IMR-90 (cell line): ENCODE measurements at regions not wholly inside any gene's neighbourhood (a gene's known extent, or its start where the extent isn't known, plus 50 kb on each side); places are given as distances from the start of the nearest gene placed in this dataset.

ENCODE experiments used
- ATAC-seq: fragments of 200-7000 bp; cut with Tn5 transposase; 2 replicates; pipeline ENCODE4 v1.9.1; 2020; ENCODE audit warnings: low read depth, mild to moderate bottlenecking, moderate library complexity
- BruUV-seq: library from RNA; stranded (reverse); fragments of 400-500 nt; replicated peaks from 2 replicates; lab custom pipeline; 2021; lab: Mats Ljungman, UMichigan
- CTCF ChIA-PET: fragments of 300-600 bp; formaldehyde crosslinking; extraction: SDS; loops from one replicate; lab custom pipeline; 2021; ENCODE audit warnings: antibody characterized with exemption; lab: Yijun Ruan, JAX
- POLR2A ChIA-PET: fragments of 300-600 bp; sonication (Branson Sonifier 250); formaldehyde crosslinking; loops from one replicate; lab custom pipeline; 2022; ENCODE audit warnings: antibody characterized with exemption; ENCODE audit not compliant: unreplicated experiment; lab: Charles Lee
- DNase-seq: peaks from one replicate; pipeline ENCODE4 v3.0.0; 2013
- H2AFZ ChIP-seq: replicated peaks from 2 replicates; pipeline ENCODE3; 2013; ENCODE audit warnings: low read length, mild to moderate bottlenecking; ENCODE audit not compliant: poor library complexity
- H2AK5ac ChIP-seq: 2 replicates; pipeline ENCODE4 v1.6.1; 2013; ENCODE audit warnings: low read depth, low read length, inconsistent platforms
- H2AK9ac ChIP-seq: replicated peaks from 2 replicates; pipeline ENCODE3; 2013; ENCODE audit warnings: mild to moderate bottlenecking, low read depth, low read length, moderate library complexity; ENCODE audit not compliant: poor library complexity
- H2BK120ac ChIP-seq: 2 replicates; pipeline ENCODE4 v1.6.1; 2013; ENCODE audit warnings: low read depth, low read length, inconsistent platforms
- H2BK15ac ChIP-seq: 3 replicates; pipeline ENCODE4 v1.6.1; 2013; ENCODE audit warnings: low read depth, low read length, inconsistent platforms
- H2BK20ac ChIP-seq: 2 replicates; pipeline ENCODE4 v1.6.1; 2013; ENCODE audit warnings: low read depth, mild to moderate bottlenecking, inconsistent platforms, low read length, moderate library complexity
- H2BK5ac ChIP-seq: 2 replicates; pipeline ENCODE4 v1.6.1; 2013; ENCODE audit warnings: mild to moderate bottlenecking, low read depth, low read length, inconsistent platforms; ENCODE audit not compliant: poor library complexity, severe bottlenecking
- H3K14ac ChIP-seq: replicated peaks from 2 replicates; pipeline ENCODE4 v1.6.1; 2013; ENCODE audit warnings: low read depth, low read length, inconsistent platforms
- H3K18ac ChIP-seq: 2 replicates; pipeline ENCODE4 v1.6.1; 2013; ENCODE audit warnings: low read depth, low read length, control low read depth
- H3K23ac ChIP-seq: 2 replicates; pipeline ENCODE4 v1.6.1; 2013; ENCODE audit warnings: low read depth, low read length, inconsistent platforms
- H3K27ac ChIP-seq: 2 replicates; pipeline ENCODE4 v1.5.1; 2013; ENCODE audit warnings: mild to moderate bottlenecking, control low read depth, low read length; ENCODE audit not compliant: insufficient read depth
- H3K27me3 ChIP-seq: 2 replicates; pipeline ENCODE4 v1.6.1; 2013; ENCODE audit warnings: low read length; ENCODE audit not compliant: control insufficient read depth, insufficient read depth
- H3K36me3 ChIP-seq: 2 replicates; pipeline ENCODE4 v1.6.1; 2013; ENCODE audit warnings: low read length, mixed read lengths; ENCODE audit not compliant: control insufficient read depth, insufficient read depth
- H3K4ac ChIP-seq: 2 replicates; pipeline ENCODE4 v1.6.1; 2013; ENCODE audit warnings: low read depth, low read length, inconsistent platforms
- H3K4me1 ChIP-seq: 2 replicates; pipeline ENCODE4 v1.6.1; 2013; ENCODE audit warnings: low read length, mixed read lengths; ENCODE audit not compliant: control insufficient read depth, insufficient read depth
- H3K4me2 ChIP-seq: 2 replicates; pipeline ENCODE4 v1.6.1; 2013; ENCODE audit warnings: low read depth, mild to moderate bottlenecking, control low read depth, low read length, moderate library complexity
- H3K4me3 ChIP-seq: 2 replicates; pipeline ENCODE4 v1.5.1; 2013; ENCODE audit warnings: low read depth, mild to moderate bottlenecking, control low read depth, low read length, moderate library complexity; ENCODE audit not compliant: insufficient read depth
- H3K56ac ChIP-seq: 2 replicates; pipeline ENCODE4 v1.6.1; 2013; ENCODE audit warnings: low read length, inconsistent platforms; ENCODE audit not compliant: insufficient read depth; ENCODE audit errors: extremely low read depth
- H3K79me1 ChIP-seq, 2 experiments: 2 replicates each; pipeline ENCODE4 v1.6.1; 2013; ENCODE audit warnings: low read length in 2 of 2, inconsistent platforms in 1 of 2, low read depth in 1 of 2
- H3K9ac ChIP-seq: 2 replicates; pipeline ENCODE4 v1.6.1; 2013; ENCODE audit warnings: low read depth, low read length, control low read depth
- H3K9me1 ChIP-seq: 2 replicates; pipeline ENCODE4 v1.6.1; 2013; ENCODE audit warnings: low read length, inconsistent platforms; ENCODE audit not compliant: insufficient read depth
- H3K9me3 ChIP-seq: 2 replicates; pipeline ENCODE4 v1.6.1; 2013; ENCODE audit warnings: low read length; ENCODE audit not compliant: control insufficient read depth, insufficient read depth
- H4K20me1 ChIP-seq: 2 replicates; pipeline ENCODE4 v1.6.1; 2013; ENCODE audit warnings: low read length, inconsistent platforms; ENCODE audit not compliant: insufficient read depth
- H4K5ac ChIP-seq: 2 replicates; pipeline ENCODE4 v1.6.1; 2013; ENCODE audit warnings: mild to moderate bottlenecking, low read depth, low read length, control low read depth
- H4K8ac ChIP-seq, 2 experiments: 2 replicates each; pipeline ENCODE4 v1.6.1; 2013; ENCODE audit warnings: low read depth in 2 of 2, low read length in 2 of 2, control low read depth in 1 of 2, inconsistent platforms in 1 of 2
- H4K91ac ChIP-seq: 2 replicates; pipeline ENCODE4 v1.6.1; 2013; ENCODE audit warnings: low read depth, low read length, inconsistent platforms; ENCODE audit not compliant: insufficient read depth
- BHLHE40 ChIP-seq: fragments of 150-350 bp; IDR thresholded peaks from 2 replicates; pipeline ENCODE4 v1.6.1; 2016; ENCODE audit warnings: mild to moderate bottlenecking, low read depth, low read length
- CEBPB ChIP-seq: IDR thresholded peaks from 2 replicates; pipeline ENCODE4 v1.6.1; 2012; ENCODE audit warnings: low read depth, low read length, improper control_type of control experiment
- CHD1 ChIP-seq: IDR thresholded peaks from 2 replicates; pipeline ENCODE4 v1.6.1; 2012; ENCODE audit warnings: low read depth, low read length, improper control_type of control experiment
- CTCF ChIP-seq: conservative IDR thresholded peaks from 2 replicates; pipeline ENCODE4 v1.5.1; 2012; ENCODE audit warnings: mild to moderate bottlenecking, low read depth, low read length, improper control_type of control experiment
- ELK1 ChIP-seq: fragments of 150-350 bp; IDR thresholded peaks from 2 replicates; pipeline ENCODE4 v1.6.1; 2016; ENCODE audit warnings: low read depth, mild to moderate bottlenecking, low read length, moderate library complexity, borderline replicate concordance
- FOS ChIP-seq: fragments of 150-350 bp; IDR thresholded peaks from 2 replicates; pipeline ENCODE4 v1.6.1; 2016; ENCODE audit warnings: low read depth, low read length
- MAFK ChIP-seq: IDR thresholded peaks from 2 replicates; pipeline ENCODE4 v1.6.1; 2012; ENCODE audit warnings: low read depth, low read length, improper control_type of control experiment
- MAZ ChIP-seq: IDR thresholded peaks from 2 replicates; pipeline ENCODE4 v1.6.1; 2012; ENCODE audit warnings: low read depth, mild to moderate bottlenecking, low read length, improper control_type of control experiment, moderate library complexity, borderline replicate concordance
- NFE2L2 ChIP-seq: fragments of 150-350 bp; IDR thresholded peaks from 2 replicates; pipeline ENCODE4 v1.6.1; 2016; ENCODE audit warnings: low read depth, mild to moderate bottlenecking, low read length
- RCOR1 ChIP-seq: IDR thresholded peaks from 2 replicates; pipeline ENCODE4 v1.6.1; 2012; ENCODE audit warnings: mild to moderate bottlenecking, low read length, improper control_type of control experiment; ENCODE audit not compliant: insufficient replicate concordance
- RFX5 ChIP-seq: IDR thresholded peaks from 2 replicates; pipeline ENCODE4 v1.8.0; 2012; ENCODE audit warnings: low read depth, mild to moderate bottlenecking, low read length, moderate library complexity
- SMC3 ChIP-seq: fragments of 150-350 bp; IDR thresholded peaks from 2 replicates; pipeline ENCODE4 v1.6.1; 2016; ENCODE audit warnings: low read depth, mild to moderate bottlenecking, antibody characterized with exemption, low read length, moderate library complexity
- USF2 ChIP-seq: fragments of 150-350 bp; IDR thresholded peaks from 2 replicates; pipeline ENCODE4 v1.6.1; 2017; ENCODE audit warnings: mild to moderate bottlenecking, antibody characterized with exemption, low read length, low read depth
- WGBS, 2 experiments: methylation state at CpG; one replicate each; pipeline versions ENCODE4 v1.1.5 to v1.1.7; 2013; ENCODE audit warnings: missing lambda C conversion rate in 2 of 2; ENCODE audit not compliant: insufficient read length in 1 of 2; ENCODE audit errors: extremely low coverage in 2 of 2; 5-methylcytosine and 5-hydroxymethylcytosine counted together
- dilution Hi-C: fragments of 300-500 bp; cut with HindIII; formaldehyde crosslinking; loops from one replicate; pipeline ENCODE4 v1.14.3; 2018; ENCODE audit warnings: low sequenced_read_pairs; ENCODE audit not compliant: unreplicated experiment
- in situ Hi-C: fragments of 300-500 bp; cut with MboI; formaldehyde crosslinking; loops from 3 replicates; pipeline ENCODE4 v1.14.3; 2019; ENCODE audit warnings: low sequenced_read_pairs, inconsistent platforms, mixed read lengths
- intact Hi-C: fragments of 100-400 bp; cut with micrococcal nuclease; formaldehyde crosslinking; loops from 2 replicates; pipeline ENCODE4 v1.10.0; 2022

- Histone ChIP-seq H2BK120ac (no peak overlapping the region), H4K20me1 (no peaks in the 10 kb centered on the region), H3K56ac (no peak overlapping the region), H3K18ac (no peak overlapping the region), H2AK9ac (no peak overlapping the region), H2AFZ (no peak overlapping the region), H2BK20ac (no peak overlapping the region), H3K4me3 (no peak overlapping the region), H3K9me3 (peaks cover 8% of the 10 kb centered on the region), H2AK5ac (no peak overlapping the region), H3K27me3 (no peaks in the 10 kb centered on the region), H4K91ac (no peak overlapping the region), H3K9me1 (no peaks in the 10 kb centered on the region), H3K36me3 (no peaks in the 10 kb centered on the region), H3K23ac (no peak overlapping the region), H3K4ac (no peak overlapping the region), H4K5ac (no peak overlapping the region), H2BK15ac (no peak overlapping the region), H3K27ac (no peak overlapping the region), H4K8ac (no peak overlapping the region), H3K79me1 (no peaks in the 10 kb centered on the region), H3K9ac (no peak overlapping the region), H2BK5ac (no peak overlapping the region), H3K14ac (no peak overlapping the region), H3K4me1 (no peaks in the 10 kb centered on the region), H3K4me2 (no peak overlapping the region)
- in situ Hi-C loops (no loop called here), dilution Hi-C loops (no loop called here), intact Hi-C loops (no loop called here)
- DNase-seq (no peak), ATAC-seq (no peak)
- WGBS, 2 experiments = 61% methylated on average over 5 of the region's 8 CpGs; no CpG with 5 or more reads in 1 of the 2 experiments
- no peak for TF ChIP-seq SMC3
- no peak for TF ChIP-seq CTCF
- no peak for TF ChIP-seq RCOR1
- no peak for TF ChIP-seq RFX5
- no peak for TF ChIP-seq FOS
- no peak for TF ChIP-seq CEBPB
- no peak for TF ChIP-seq NFE2L2
- no peak for TF ChIP-seq BHLHE40
- no peak for TF ChIP-seq MAZ
- TF ChIP-seq CHD1 = no peak
- no peak for TF ChIP-seq MAFK
- no peak for TF ChIP-seq ELK1
- TF ChIP-seq USF2 = no peak
- CTCF ChIA-PET = no interaction called here
- BruUV-seq = no TSS peak
- POLR2A ChIA-PET = no interaction called here
Observed at GRCh38 chr16:9362050-9362449, 270.6 kb downstream of the HAPSTR1 start.
